Myocyte (in vitro differentiated cells): ENCODE measurements at regions not wholly inside any gene's neighbourhood (a gene's known extent, or its start where the extent isn't known, plus 50 kb on each side); places are given as distances from the start of the nearest gene placed in this dataset.
A peak's percentile ranks its signal among the peaks of the same experiment; 100 is the strongest.

Experiments used
- DNase-seq: peaks from one replicate; pipeline ENCODE4 v3.0.0-alpha.2; 2012; ENCODE audit warnings: low read depth

DNA sequence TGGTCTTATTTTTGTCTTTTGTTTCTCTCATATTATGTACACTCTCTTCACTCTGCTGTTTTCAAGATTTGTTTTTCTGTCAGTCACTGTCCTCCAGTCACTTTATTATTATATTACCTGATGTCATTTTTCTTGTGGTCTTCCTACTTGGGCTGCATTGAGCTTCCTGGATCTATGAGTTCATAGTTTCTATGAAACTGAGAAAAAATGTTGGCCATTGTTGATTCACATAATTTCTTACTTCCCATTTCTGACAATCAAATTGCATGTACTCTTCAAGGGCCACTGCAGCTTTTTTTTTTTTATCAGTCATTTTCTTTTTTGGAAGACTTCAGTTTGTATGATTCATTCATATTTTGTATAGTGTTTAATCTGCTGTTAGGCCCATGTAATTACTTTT is 1180.6 kb upstream of the GBE1 start:
- DNase-seq: no peak

DNA sequence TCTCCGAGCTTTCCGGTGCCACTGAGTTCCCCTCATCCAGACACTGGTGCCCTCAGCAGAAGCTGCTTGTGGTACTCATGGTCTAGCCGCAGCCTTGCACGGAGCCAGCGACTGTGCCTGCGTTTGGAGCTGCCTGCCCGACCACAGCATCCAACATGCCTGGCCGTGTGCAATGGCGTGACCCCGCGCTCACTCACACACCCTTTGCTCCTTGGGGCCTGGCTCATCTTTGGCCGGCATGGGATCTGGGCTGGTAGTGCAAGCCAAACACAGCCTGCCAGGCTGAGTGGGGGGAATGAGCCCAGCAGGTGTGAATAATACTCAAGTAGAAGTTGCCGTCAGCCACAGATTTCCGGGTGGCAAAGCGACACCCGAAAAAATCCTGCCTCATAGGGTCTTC is 1178.7 kb upstream of the GBE1 start:
- DNase-seq: no peak

DNA sequence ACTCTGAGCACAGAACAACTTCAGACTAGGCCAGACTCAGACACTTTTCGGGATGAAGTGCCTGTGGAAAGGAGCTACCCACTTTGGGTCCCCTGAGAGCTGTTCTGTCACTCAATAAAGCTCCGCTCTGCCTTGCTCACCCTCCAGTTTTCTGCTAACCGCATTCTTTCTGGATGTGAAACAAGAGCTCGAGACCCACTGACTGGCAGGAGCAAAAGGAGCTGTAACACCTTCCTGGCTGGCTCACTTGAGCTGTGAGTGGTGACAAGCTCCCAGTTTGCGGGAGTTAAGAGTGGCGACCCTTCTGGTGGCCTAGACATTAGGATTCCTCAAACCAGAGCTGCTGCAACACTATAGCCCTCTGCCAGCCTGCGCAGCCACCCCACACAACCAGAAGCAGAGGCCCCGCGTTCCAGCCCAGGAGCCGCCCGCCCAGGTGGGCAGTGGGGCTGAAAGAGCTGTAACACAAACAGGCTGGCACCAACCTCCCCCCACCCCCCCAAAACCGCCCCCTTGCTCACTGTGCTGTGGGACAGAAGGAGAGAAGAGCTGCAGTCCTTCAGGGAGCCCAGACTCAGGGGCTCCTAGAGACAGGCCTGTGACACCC is 1178.1 kb upstream of the GBE1 start:
- no peak for DNase-seq

DNA sequence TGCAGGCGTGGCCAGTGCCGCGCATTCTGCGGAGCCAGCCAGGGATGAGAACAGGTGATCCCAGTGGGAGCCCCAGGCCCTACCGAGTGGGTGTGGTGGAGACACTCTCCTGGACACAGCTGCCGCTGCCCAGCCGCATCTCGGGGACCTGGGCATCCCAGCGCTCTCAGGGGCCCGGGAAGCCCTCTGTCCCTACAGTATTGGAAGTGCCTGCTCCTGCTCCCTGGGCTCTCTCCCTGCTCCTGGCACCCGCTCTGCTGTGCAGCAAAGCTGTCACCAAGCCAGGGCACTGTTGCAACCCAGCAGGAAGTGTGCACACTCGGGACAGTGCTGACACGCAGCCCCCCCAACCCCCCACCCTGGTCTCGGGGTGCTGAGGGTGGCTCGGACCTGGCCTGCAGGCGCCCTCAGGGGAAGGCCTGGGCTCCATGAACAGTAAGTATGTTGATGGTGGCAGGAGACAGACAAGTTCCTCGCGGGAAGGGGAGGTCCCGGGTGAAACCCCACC is 1177.4 kb upstream of the GBE1 start:
- no peak for DNase-seq

DNA sequence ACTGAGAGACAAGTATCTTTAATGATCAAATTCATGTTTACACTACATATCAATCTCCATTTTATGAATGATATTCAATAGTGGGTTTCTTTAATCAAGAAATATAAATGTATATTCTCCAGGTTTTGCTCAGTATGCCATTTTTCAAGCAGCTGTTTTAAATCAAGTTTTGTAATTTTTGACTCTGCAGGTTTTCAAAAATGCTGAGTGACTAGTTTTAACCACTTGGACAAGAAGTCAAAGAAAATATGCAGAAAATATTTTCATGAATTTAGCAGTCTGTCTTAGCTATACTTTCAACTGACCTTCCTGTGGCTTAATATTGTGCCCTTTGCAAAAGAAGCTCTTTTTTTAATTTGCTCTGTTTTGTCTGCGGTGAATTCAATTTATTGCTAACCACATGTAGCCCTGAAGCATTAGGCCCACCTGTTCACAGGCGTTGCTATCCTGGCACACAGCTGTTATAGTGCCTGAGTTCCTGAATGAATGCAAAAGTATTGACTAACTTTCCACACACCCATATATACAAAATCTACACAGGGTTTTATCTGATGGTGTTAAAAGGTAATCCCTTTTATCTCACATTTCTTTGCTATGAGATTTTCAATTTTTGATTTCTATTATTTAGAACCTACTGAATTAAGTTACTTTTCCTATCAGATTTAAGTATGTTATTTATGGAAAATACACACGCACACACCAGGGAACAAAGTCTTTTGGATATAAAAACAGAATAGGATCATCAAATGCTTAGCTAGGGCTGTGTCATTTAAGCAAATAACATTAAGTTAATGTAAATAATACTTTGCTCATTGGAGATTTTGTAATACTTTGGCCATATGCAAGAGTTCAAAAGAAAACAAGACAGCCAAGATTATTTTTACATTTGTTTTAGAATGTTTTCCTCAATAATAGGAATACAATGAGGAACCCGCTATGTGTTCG is 1166.1 kb upstream of the GBE1 start:
- DNase-seq: peak; percentile 15

DNA sequence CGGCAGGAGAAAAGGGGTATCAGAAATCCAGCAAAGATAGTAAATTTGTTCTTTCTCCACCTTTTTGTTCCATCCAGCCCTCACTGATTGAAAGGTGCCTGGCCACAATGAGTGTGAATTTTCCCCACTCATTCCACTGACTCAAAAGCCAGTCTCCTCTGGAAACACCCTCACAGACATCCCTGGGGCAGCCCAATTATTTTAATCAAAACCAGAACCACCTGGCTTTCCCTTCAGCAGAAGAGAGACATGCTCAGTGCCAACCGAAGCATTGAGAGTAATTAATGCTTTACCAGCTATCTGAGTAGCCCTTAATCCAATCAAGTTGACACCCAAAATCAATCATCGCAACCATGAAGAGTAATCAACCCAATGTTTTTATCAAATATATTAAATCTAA is 1129.6 kb upstream of the GBE1 start:
- no peak for DNase-seq

DNA sequence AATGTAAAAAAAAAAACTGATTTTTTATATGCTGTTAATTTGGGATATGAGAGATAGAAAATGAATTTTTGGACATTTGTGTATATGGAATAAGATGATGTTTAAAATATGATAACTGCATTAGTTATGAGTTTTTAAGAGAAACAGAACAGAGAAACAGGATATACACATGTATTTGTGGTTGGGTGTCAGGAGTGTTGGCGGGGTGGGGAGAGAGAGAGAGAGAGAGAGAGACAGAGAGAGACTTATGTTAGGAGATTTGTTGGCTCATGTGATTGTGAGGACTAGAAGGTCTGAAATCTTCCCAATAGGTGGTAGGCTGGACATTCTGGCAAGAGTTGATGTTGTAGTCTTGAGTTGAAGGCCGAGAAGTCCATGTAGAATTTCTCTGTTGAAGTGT is 1121.6 kb upstream of the GBE1 start:
- DNase-seq: no peak

DNA sequence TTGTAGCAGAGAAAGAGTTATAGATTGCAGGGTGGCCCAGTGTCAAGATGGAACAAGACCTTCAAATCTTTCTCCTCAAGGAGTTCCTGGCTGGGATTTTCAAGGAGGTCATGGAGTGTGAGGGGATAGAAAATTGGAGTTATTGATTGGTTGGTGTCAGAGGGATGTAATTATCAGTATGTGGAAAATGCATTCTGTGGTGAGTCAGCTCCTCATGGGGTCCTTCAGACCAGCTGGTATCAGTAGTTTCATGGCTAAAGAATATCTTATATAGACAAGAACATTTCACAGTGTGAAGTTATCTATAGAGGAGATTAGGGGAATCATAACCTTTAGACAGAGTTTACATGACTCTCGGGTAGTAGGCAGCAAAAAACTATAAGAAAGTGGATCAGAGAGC is 1114.0 kb upstream of the GBE1 start:
- DNase-seq: no peak

DNA sequence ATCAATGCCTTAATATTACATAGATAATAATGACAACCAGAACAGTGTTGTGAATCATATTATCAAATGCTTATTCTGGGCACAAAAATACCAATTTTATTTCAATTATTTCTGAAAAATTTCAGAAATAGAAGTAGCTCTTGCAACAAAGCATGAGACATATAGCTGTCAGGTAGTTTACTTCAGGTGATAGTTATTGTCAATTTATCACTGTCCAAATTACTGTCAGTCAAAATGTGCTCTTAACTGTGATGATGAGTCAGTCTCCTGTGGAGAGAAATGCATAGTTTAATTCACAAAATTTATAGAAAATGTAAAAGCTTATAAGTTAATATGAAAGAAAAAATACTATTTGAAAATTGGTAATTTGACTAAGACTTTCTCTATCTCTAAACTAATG is 1078.4 kb upstream of the GBE1 start:
- no peak for DNase-seq

DNA sequence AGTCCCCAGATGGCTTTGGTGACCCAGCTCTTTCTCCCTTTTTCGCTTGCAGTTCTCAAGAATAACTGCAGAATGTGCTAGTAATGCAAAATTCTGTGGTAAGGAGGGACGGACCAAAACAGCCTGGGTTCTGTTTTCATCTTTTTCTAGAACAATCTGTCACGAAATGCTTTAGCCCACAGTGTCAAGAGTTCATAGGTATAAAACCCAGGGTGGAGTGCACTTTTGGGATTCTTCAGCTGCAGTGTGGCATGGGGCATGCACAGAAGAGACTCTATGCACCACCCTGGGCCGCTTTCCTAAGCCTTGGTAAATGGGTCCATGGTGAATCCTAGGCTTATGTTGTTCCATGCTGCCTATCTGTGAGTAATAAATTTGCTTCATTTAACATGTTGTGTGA is 1072.7 kb upstream of the GBE1 start:
- no peak for DNase-seq

DNA sequence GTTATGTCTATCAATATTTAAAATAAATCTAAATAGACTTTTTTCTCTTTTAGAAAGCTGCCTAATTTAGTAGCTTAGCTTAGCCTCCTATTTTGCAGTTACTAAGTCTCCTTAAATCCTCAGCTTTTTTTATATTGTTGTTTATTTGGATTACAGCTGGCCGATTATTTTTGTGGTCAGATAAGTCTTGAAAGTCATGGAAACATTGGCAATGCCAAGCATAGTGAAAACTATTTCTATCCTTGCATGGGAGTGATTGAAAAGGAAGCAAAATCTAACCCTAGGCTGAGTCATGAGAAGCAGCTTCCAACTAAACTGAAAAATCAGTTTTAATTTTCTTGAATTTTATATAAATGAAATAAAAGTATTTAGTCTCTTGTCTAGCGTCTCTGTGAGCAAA is 1063.0 kb upstream of the GBE1 start:
- DNase-seq: no peak

DNA sequence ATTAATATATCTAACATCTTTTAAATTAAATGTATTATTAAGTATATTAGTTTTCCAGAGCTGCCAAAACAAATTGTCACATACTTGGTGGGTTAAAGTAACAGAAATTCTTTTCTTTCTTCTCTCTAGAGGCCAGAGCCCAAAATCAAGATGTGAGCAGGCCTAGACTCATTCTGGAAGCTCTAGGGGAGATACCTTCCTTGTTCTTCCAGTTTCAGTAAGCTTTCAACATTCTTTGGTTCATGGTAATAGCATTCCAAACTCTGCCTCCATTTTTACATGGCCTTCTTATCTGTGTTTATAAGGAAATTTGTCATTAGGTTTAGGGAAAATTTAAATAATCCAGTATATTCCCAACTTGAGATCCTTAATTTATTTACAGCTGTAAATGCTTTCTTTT is 1054.6 kb upstream of the GBE1 start:
- DNase-seq: no peak

DNA sequence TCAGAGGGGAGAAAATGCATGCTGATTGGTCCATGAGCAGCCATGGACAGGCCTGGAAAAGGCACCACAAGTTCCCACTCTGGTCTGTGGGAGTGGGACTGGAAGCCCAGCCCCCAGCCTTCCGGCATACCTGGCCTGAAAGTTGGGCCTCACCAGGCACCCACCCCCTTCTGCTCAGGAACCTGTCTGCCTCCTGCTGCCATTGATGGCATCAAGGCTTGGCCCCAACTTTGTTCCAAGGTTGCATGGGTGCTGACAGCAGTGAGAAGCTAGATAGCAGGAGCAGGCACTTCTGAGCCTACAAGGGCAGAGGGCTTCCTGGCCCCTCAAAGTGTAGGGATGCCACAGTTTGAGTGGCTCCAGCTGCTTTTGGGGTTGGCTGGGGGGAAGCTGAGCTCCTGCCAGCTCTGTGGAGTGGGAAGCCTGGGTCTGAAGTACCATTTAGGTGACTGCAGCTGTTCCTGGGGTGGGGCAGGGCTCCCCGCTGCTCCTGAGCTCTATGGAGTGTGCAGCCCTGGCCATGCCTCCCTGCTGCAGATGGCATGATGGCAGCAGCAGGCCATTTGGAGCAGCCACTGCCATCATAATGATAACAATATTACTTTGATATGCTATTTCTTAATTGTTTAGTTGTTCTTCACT is 1054.1 kb upstream of the GBE1 start:
- no peak for DNase-seq

DNA sequence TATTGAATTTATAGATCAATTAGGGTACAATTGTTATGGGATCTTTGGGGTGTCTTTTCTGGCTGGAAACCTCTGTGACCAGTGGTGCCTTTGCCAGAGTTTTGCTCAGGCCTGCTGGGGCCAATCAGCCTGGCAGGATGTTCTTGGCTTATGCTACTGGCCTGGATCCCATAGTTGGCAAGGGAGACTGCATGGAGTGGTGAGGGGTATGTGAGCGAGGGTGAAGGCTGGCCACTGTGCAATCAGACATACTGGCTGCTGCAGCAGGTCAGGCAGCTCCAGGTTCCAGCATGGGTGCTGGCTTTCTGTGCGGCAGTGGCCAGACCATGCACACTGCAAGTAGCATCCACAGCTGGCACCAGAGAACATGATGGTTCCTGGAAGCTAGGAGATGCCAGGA is 1053.2 kb upstream of the GBE1 start:
- DNase-seq: no peak

DNA sequence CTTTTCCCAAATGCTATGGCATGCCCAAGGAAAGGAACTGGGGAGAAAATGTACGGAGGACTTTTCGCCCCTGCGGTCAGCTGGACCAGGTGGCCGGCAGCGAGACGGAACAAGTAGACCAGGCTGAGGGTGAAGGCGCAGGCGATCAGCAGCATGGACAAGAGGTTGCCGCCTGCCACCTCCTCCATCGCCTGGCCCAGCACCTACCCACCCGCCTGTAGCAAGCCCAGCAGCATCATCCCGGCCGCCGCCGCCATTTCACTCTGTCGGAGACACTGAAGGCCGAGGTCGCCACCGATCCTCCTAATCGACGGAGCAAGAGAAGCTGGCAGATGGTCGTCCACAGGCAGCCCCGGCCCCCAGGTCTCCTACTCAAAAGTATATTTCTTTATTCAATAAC is 1046.3 kb upstream of the GBE1 start:
- DNase-seq: no peak

DNA sequence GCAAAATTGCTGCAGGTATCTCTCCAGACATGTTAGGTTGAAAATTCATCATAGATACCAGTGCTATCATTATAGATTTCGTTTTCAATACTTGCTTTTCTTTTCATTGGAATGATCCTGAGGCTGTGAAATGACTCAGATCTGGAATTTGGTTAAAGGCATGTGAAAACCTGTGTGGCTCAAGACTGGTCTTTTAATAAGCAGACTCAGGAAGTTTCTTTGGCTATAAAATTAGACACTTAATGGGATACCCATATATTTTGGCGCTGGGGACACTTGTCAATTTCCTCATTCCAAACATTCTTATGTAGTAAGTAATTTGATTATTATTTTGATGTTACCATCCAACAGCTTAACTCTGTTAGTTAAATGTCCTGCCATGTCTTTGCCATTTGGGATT is 1041.1 kb upstream of the GBE1 start:
- no peak for DNase-seq

DNA sequence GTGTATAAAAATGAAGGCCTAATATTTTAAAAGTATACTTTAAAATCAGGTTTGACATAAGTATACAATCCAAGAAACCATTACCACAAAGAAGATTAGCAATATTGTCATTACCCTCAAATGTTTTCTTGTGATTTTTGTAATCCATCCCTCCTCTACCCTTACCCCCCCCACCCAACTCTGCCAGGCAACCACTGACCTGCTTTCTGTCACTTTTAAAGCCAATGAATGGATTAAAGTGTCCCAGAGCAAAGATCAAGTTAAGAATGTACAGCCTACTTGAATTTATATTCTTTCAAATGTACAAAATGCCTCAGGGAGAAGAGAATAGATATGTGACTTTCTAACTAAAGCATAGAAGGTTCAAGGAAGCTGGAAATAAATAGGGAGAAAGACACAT is 1038.8 kb upstream of the GBE1 start:
- DNase-seq: no peak

DNA sequence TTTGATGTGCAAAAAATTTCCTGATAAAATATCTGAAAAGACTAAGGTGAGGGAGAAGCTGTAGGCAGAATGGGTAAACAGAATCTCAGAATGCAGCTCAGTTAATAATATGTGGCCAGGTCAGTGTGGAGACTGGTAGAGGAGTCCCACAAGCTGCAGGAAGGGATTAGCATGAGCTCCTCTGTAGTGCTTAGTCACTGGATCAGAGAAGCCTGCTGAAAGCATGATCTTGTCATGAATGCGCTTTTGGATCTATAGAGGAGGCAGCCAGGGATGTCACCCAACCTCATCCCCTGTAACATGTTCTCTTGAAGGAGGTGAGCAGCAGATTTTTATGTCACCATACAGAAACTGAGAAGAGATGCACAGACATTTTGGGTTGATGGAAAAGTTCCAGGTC is 1035.3 kb upstream of the GBE1 start:
- no peak for DNase-seq

DNA sequence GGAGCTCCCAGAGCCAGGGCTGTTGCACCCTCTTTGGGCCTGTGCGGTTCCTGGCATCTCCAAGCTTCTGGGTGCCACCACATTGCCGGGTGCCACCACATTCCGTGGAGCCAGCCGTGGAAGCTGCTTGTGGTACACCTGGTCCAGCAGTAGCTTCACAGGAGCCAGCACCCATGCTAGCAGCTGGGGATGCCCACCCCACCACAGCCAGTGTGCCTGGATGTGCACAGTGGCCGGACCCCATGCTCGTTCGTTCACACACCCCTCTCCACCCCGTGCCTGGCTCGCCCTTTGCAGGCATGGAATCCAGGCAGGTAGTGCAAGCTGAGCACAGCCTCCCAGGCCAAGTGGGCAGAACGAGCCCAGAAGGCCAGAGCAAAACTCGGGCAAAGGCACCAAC is 1029.8 kb upstream of the GBE1 start:
- DNase-seq: no peak

DNA sequence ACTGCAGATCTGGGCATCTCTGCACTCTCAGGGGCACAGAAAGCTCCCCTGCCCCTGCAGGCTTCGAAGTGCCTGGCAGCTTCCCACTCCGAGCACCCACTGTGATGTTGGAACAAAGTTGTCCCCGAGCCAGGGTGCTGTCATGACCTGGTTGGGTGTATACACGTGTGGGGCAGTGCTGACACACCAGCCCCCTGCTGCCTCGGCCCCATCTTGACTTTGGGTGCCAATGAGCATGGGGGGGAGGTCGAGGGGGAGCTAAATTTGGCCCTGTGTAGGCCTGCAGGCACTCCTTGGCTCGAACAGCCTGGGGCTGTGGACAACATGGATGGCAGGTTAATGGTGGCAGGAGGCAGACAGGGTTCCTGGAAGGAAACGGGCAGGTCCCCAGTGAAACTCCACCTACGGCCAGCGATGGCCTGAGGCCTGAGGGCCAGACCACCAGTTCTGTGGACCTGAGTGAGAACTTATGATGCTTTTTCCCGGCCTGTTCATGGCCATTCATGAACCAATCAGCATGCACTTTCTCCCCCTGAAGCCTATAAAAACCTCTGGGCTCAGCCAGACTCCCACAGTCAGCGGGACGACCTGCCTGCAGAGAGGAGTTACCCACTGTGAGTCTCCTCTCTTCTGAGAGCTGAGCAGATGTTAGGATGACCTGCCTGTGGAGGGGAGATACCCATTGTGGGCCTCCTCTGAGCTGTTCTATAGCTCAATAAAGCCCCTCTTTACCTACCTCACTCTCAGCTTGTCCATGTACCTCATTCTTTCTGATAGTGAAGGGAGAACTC is 1029.1 kb upstream of the GBE1 start:
- DNase-seq: no peak

DNA sequence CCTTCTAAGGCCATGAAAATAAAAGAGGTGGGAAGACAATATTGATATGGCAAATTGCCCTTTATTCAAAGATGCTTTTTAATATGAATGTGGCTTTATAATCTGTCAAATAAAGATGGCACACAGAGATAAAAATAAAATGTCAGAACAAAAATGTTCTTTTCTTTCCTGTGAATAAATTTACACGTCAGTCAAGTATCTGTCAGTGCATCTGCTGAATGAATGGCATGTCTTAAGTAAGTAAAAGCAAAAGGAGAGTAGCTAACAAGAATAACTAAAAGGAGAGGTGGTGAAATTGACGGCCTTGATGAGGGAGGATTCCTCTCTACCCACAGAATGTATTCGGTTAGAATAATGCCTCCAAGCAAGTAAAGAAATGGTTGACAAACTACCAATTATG is 1021.7 kb upstream of the GBE1 start:
- no peak for DNase-seq

DNA sequence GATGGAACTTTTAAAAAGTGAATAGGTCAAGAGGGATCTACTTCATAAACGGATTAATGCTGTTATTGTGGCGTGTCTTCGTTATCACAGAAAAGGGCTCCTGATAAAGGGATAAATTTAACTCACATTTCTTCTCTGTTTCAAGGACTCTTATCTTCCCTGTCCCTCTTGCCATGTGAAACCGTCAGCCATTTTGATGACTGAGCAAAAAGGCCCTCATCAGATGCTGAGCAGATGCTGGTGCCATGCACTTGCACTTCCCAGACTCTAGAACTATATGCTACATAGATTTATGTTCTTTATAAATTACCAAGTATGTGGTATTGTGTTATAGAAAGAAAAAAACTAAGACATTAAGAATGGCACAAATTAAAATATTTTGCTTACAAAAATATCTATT is 1011.8 kb upstream of the GBE1 start:
- no peak for DNase-seq
